ENCODE measurements at regions not wholly inside any gene's neighbourhood (a gene's known extent, or its start where the extent isn't known, plus 50 kb on each side); places are given as distances from the start of the nearest gene placed in this dataset.

DNA sequence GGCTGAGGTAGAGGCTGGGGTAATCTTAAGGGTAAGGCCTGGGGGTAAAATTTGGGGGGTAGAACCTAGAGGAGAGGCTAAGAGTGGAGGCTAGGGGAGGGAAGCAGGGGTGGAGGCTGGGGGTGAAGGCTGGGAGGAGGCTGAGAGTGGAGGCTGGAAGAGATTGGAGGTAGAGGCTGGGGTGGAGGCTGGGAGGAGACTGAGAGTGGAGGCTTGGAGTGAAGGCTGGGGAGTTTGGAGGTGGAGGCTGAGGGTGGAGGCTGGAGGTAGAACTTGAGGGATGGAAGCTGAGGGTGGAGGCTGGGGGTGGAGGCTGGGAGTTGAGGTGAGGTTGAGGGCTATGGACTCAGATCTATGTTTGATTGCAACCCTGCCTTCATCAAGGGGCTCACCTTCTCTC lies 333.6 kb downstream of the C16orf95 start:
- Histone ChIP-seq H3K36me3 (ENCODE audit: low read depth) (no peaks in the 10 kb centered on the region), H3F3A (ENCODE audit: insufficient read depth) (no peaks in the 10 kb centered on the region), H3K4me1 (ENCODE audit: insufficient read depth) (no peaks in the 10 kb centered on the region), H3K9ac (no peak overlapping the region), H3K27me3 (replicated peaks; ENCODE audit: insufficient read depth) (peaks cover 24% of the 10 kb centered on the region), H3K9me3 (ENCODE audit: low read depth) (no peaks in the 10 kb centered on the region), H2AFZ (no peak overlapping the region), H3K4me3 (no peak overlapping the region), H3K9me2 (ENCODE audit: insufficient read depth) (no peaks in the 10 kb centered on the region), H3K4me2 (ENCODE audit: unreplicated experiment) (no peak overlapping the region), H3K27ac (no peak overlapping the region), H4K20me1 (ENCODE audit: insufficient read depth) (no peaks in the 10 kb centered on the region), H3K79me2 (ENCODE audit: insufficient read depth) (no peaks in the 10 kb centered on the region)
- TF ChIP-seq EZH2phosphoT487 (IDR thresholded peaks at IDR 0.05; ENCODE audit: insufficient read depth, low read depth) (no peak), EZH2 (IDR thresholded peaks at IDR 0.05; ENCODE audit: insufficient read depth, poor library complexity, severe bottlenecking) (no peak)
- in situ Hi-C loops (cut with MboI), result no loop called here
- DNase-seq, result no peak

DNA sequence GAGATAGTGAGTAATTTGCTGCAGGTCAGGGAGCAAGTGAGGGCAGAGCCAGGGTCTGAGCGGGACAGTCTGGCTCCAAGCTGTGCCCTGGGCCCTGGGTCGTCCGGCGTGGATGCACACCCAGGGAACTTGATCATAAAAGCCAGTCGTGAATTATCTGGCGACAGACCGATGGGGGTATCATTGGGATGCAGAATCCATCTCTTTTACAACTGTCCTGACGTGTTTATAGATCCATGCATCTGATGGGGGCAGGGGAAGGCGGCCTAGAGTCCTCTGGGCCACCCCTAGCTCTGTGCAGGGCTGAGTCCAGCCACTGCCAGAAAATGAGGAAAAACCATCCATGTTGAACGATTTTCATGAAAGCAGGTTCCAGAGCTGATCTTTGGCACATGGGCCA lies 332.8 kb downstream of the C16orf95 start:
- Histone ChIP-seq H2AFZ (no peak overlapping the region), H3K79me2 (ENCODE audit: insufficient read depth) (no peaks in the 10 kb centered on the region), H3K27ac (no peak overlapping the region), H3K9me2 (ENCODE audit: insufficient read depth) (no peaks in the 10 kb centered on the region), H3K9ac (no peak overlapping the region), H3K4me1 (ENCODE audit: insufficient read depth) (no peaks in the 10 kb centered on the region), H3K27me3 (replicated peaks; ENCODE audit: insufficient read depth) (peaks cover 24% of the 10 kb centered on the region), H4K20me1 (ENCODE audit: insufficient read depth) (no peaks in the 10 kb centered on the region), H3F3A (ENCODE audit: insufficient read depth) (no peaks in the 10 kb centered on the region), H3K4me3 (no peak overlapping the region), H3K36me3 (ENCODE audit: low read depth) (no peaks in the 10 kb centered on the region), H3K9me3 (ENCODE audit: low read depth) (no peaks in the 10 kb centered on the region), H3K4me2 (ENCODE audit: unreplicated experiment) (no peak overlapping the region)
- no peak for DNase-seq
- in situ Hi-C loops (cut with MboI), result no loop called here
- TF ChIP-seq EZH2phosphoT487 (IDR thresholded peaks at IDR 0.05; ENCODE audit: insufficient read depth, low read depth) (no peak), EZH2 (IDR thresholded peaks at IDR 0.05; ENCODE audit: insufficient read depth, poor library complexity, severe bottlenecking) (no peak)
- WGBS, 2 experiments (ENCODE audit: low coverage in 1 of 2, low lambda C conversion rate in 2 of 2, missing lambda C conversion rate in 2 of 2), result 81 to 82% methylated on average over 10 of the region's 10 CpGs

DNA sequence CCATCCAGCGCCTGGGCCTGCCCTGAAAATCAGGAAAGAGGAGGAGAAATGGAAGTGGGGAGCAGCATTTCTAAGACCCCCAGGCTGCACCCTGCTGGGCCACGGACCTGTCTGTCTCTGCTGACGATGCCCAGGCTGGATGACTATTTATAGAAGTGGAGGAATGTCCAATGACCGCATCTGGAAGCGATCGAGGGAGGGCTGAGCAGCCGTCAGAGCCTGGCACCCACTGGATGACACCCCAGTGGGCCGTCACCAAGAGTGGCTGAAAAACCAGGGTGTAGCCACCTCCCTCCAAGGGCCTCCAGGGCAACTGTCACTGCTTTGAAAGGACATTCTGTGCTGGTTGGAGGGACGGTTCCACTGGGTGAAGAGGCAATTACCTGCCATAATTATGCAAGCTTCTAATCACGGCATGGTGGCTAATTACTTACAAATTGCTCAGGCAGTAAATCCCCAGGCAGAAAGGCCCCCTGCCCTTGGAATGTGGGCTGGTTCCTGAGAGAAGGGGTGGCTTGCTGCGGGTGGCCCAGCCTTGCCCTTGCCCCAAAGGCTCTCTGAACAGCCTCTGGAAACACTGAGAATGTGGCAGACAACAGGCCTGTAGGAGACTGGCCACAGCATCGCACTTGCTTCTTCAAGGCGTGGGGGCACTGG lies 332.1 kb downstream of the C16orf95 start:
- H3K9me3 ChIP-seq (ENCODE audit: low read depth), result no peaks in the 10 kb centered on the region
- no peaks in the 10 kb centered on the region for H3K79me2 ChIP-seq (ENCODE audit: insufficient read depth)
- TF ChIP-seq EZH2phosphoT487 (IDR thresholded peaks at IDR 0.05; ENCODE audit: insufficient read depth, low read depth), result no peak
- no peak for TF ChIP-seq EZH2 (IDR thresholded peaks at IDR 0.05; ENCODE audit: insufficient read depth, poor library complexity, severe bottlenecking)
- H4K20me1 ChIP-seq (ENCODE audit: insufficient read depth), result no peaks in the 10 kb centered on the region
- 41 to 47% methylated on average over 13 of the region's 13 CpGs for WGBS, 2 experiments (ENCODE audit: low coverage in 1 of 2, low lambda C conversion rate in 2 of 2, missing lambda C conversion rate in 2 of 2)
- peak; percentile 46 for DNase-seq
- no peaks in the 10 kb centered on the region for H3K9me2 ChIP-seq (ENCODE audit: insufficient read depth)
- no peak overlapping the region for H2AFZ ChIP-seq
- H3K36me3 ChIP-seq (ENCODE audit: low read depth), result no peaks in the 10 kb centered on the region
- no peaks in the 10 kb centered on the region for H3K4me1 ChIP-seq (ENCODE audit: insufficient read depth)
- no peaks in the 10 kb centered on the region for H3F3A ChIP-seq (ENCODE audit: insufficient read depth)
- H3K9ac ChIP-seq, result no peak overlapping the region
- in situ Hi-C loops (cut with MboI), result no loop called here
- peaks cover 23% of the 10 kb centered on the region for H3K27me3 ChIP-seq (replicated peaks; ENCODE audit: insufficient read depth)
- no peak overlapping the region for H3K4me2 ChIP-seq (ENCODE audit: unreplicated experiment)
- H3K27ac ChIP-seq, result no peak overlapping the region
- no peak overlapping the region for H3K4me3 ChIP-seq

DNA sequence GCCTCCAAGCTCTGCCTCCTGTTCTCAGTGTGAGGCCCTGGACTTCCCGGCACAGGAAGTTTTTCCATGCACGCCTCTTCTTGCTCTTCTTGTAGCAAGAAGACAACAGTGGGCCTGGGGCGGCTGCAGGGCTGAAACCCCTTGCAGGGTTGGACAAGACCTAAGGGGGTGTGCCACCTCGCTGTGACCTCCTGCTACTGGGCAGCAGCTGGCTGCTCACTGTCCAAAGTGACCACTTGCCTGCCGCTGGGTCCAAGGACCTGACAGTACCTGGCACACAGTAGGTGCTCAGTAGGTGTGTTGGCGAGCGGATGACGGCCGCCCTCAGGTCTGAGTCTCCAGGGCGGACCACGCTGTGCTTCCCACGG lies 331.6 kb downstream of the C16orf95 start:
- no peak overlapping the region for H3K4me3 ChIP-seq
- WGBS, 2 experiments (ENCODE audit: low coverage in 1 of 2, low lambda C conversion rate in 2 of 2, missing lambda C conversion rate in 2 of 2), result 85 to 91% methylated on average over 12 of the region's 12 CpGs
- TF ChIP-seq EZH2 (IDR thresholded peaks at IDR 0.05; ENCODE audit: insufficient read depth, poor library complexity, severe bottlenecking), result no peak
- no peak for TF ChIP-seq EZH2phosphoT487 (IDR thresholded peaks at IDR 0.05; ENCODE audit: insufficient read depth, low read depth)
- no peak overlapping the region for H3K4me2 ChIP-seq (ENCODE audit: unreplicated experiment)
- no peaks in the 10 kb centered on the region for H4K20me1 ChIP-seq (ENCODE audit: insufficient read depth)
- H3K9me2 ChIP-seq (ENCODE audit: insufficient read depth), result no peaks in the 10 kb centered on the region
- H3K79me2 ChIP-seq (ENCODE audit: insufficient read depth), result no peaks in the 10 kb centered on the region
- H3K36me3 ChIP-seq (ENCODE audit: low read depth), result no peaks in the 10 kb centered on the region
- in situ Hi-C loops (cut with MboI), result no loop called here
- no peak overlapping the region for H3K27ac ChIP-seq
- H3K4me1 ChIP-seq (ENCODE audit: insufficient read depth), result no peaks in the 10 kb centered on the region
- no peak overlapping the region for H2AFZ ChIP-seq
- H3K9ac ChIP-seq, result no peak overlapping the region
- H3K9me3 ChIP-seq (ENCODE audit: low read depth), result no peaks in the 10 kb centered on the region
- H3K27me3 ChIP-seq (replicated peaks; ENCODE audit: insufficient read depth), result peaks cover 18% of the 10 kb centered on the region
- no peak for DNase-seq
- H3F3A ChIP-seq (ENCODE audit: insufficient read depth), result no peaks in the 10 kb centered on the region

DNA sequence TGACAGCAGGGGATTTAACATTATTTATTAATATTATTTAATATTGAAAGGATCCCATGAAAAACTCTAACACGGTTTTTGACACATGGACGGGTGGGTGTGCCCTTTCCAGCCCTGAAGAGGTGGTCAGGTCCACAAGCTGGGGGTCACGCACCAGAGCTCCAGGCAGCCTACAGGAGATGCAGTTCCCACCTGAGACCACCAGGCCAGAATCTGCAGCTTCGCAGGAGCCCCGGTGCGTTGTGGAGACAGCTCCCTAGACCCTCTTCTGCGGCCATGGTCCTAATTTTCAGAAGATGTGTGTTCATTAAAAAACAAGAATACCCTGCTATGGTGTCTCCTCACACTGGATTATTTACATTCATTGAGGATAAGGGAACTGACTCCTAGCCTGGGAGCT lies 331.1 kb downstream of the C16orf95 start:
- no peaks in the 10 kb centered on the region for H4K20me1 ChIP-seq (ENCODE audit: insufficient read depth)
- no peak for TF ChIP-seq EZH2phosphoT487 (IDR thresholded peaks at IDR 0.05; ENCODE audit: insufficient read depth, low read depth)
- no peak for TF ChIP-seq EZH2 (IDR thresholded peaks at IDR 0.05; ENCODE audit: insufficient read depth, poor library complexity, severe bottlenecking)
- H3K4me3 ChIP-seq, result no peak overlapping the region
- H3K9me2 ChIP-seq (ENCODE audit: insufficient read depth), result no peaks in the 10 kb centered on the region
- H3K36me3 ChIP-seq (ENCODE audit: low read depth), result no peaks in the 10 kb centered on the region
- peaks cover 14% of the 10 kb centered on the region for H3K27me3 ChIP-seq (replicated peaks; ENCODE audit: insufficient read depth)
- no peak overlapping the region for H3K4me2 ChIP-seq (ENCODE audit: unreplicated experiment)
- no peak overlapping the region for H3K27ac ChIP-seq
- in situ Hi-C loops (cut with MboI), result no loop called here
- WGBS, 2 experiments (ENCODE audit: low coverage in 1 of 2, low lambda C conversion rate in 2 of 2, missing lambda C conversion rate in 2 of 2), result 77 to 84% methylated on average over 7 of the region's 7 CpGs
- H3K79me2 ChIP-seq (ENCODE audit: insufficient read depth), result no peaks in the 10 kb centered on the region
- no peak overlapping the region for H2AFZ ChIP-seq
- no peak overlapping the region for H3K9ac ChIP-seq
- no peak for DNase-seq
- H3F3A ChIP-seq (ENCODE audit: insufficient read depth), result peaks cover 2% of the 10 kb centered on the region; the same call in 1 of the 2 replicates
- H3K9me3 ChIP-seq (ENCODE audit: low read depth), result no peaks in the 10 kb centered on the region
- H3K4me1 ChIP-seq (ENCODE audit: insufficient read depth), result no peaks in the 10 kb centered on the region

Measured in GM23248 (cell line).